GM12872 (cell line): ENCODE measurements at regions not wholly inside any gene's neighbourhood (a gene's known extent, or its start where the extent isn't known, plus 50 kb on each side); places are given as distances from the start of the nearest gene placed in this dataset.

Experiments
- TF ChIP-seq, protein P1 (sequence below): IDR thresholded peaks from 3 replicates; pipeline ENCODE4 v1.5.1; 2011; ENCODE audit warnings: low read depth, mild to moderate bottlenecking, low read length, moderate library complexity; ENCODE audit not compliant: insufficient read depth

DNA sequence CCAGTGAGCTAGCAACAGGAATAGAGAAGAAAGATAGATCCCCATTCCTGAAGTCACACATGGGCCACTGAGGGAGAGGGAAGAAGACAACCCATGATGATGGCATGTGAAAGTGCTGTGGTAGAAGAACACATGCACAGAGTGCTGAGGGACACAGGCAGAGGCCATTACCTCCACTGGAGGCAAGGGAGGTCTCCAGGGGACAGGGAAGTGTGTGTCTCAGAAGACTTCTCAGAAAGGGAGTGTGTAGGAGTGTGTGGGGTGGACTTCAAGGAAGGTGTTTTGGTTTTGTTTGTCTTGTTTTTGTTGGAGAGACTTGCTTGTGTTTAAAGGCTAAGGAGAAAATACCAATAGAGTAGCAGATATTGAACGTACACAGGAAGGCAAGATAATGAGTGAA is 77.0 kb upstream of the SMARCA2 start:
- TF ChIP-seq, protein P1, sequence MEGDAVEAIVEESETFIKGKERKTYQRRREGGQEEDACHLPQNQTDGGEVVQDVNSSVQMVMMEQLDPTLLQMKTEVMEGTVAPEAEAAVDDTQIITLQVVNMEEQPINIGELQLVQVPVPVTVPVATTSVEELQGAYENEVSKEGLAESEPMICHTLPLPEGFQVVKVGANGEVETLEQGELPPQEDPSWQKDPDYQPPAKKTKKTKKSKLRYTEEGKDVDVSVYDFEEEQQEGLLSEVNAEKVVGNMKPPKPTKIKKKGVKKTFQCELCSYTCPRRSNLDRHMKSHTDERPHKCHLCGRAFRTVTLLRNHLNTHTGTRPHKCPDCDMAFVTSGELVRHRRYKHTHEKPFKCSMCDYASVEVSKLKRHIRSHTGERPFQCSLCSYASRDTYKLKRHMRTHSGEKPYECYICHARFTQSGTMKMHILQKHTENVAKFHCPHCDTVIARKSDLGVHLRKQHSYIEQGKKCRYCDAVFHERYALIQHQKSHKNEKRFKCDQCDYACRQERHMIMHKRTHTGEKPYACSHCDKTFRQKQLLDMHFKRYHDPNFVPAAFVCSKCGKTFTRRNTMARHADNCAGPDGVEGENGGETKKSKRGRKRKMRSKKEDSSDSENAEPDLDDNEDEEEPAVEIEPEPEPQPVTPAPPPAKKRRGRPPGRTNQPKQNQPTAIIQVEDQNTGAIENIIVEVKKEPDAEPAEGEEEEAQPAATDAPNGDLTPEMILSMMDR: no peak

DNA sequence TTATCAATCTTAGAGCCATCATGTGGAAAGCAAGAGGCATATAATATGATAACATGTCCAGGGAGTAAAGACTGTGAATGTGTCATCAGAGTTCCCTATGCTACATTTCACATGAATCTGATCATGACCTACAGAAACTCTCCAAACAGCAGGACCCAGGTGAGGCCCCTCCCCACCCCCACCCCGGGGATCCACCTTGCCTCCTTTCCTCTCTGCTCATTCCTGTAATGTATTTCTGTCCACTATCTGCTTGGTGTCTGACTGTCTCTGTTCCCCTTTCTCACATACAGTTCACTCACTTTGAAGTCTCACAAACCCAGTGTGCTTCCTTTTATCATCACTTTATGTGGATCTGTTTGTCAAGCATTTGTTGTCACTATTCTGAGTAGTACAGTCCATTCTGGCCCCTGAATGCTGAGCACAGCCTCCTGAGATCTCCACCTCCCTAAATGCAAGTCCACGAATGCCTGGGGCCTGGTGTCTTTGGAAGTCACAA is 76.4 kb upstream of the SMARCA2 start:
- TF ChIP-seq, protein P1: no peak

DNA sequence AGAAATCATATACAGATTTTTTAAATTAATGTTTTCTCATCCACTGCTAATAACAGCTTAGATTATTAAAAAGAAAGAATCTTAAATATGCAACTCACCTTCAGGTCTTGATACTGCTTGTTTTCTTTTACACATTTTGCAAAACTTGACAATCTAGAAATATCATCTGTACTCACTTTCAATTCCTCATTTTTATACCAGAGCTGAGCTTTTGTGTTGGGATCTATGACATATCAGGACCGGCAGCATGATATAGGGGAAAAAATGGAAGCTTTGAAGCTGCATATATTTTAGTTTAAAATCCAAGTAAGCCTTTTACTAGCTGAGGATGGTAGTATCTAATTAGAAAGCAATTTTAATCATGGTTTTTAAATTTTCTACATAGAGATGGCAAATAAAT is 75.7 kb upstream of the SMARCA2 start:
- TF ChIP-seq, protein P1: no peak

- TF ChIP-seq, protein P1: peak; percentile 89
These were observed 75.2 kb upstream of the SMARCA2 start for GRCh38 chr9:1939926-1940368.

DNA sequence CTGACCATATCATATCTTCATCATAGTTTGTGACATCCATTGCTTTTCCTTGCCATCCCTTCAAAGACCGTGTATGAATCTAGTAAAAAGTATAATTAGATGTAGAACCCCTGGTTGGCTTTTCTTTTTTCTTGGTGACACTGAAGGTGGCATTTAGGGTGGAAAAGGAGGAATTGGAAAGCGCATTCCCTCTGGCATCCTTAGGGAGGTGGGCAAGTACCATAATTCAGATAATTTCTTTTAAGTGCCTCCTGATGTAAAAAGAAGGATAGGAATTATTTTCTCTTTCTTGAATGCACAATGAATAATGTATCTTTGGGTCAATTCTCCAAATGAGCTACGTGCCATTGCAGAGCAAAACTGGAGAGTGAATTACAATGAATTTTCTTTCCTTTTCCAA is 73.2 kb upstream of the SMARCA2 start:
- TF ChIP-seq, protein P1: no peak

DNA sequence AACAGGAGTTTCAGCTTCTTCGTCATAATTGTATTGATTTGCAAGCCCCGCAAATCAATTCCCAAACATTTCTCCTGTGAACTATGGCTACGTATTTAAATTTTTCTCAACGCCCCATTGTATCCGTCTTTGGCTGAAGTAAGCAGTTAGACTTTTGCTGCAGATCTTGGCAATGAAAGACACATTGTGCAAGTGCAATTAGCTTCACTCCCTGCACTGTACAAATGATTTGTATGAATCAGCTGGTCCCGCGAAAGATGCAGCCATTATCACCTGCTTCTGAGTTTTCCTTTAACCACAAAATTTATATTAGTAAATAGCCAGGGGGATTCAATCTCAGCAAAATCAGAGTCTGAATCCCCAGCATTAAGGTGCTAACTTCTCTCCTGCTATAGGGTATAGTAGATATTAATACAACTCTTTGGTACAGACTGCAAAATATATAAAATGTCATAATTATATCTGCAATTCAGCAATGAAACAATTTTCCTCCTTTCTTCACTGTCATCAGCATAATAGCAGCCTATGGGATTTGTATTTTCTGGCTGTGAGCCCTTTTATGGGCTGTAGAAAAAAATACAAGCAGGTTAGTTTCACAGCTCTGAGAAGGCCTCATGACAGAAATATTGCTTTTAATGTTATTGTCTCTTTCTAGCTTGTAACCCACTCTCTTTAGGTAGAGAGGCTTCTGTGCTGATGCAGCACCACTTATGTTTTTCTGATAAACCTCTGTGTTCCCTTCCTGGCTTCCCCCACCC is 68.4 kb upstream of the SMARCA2 start:
- TF ChIP-seq, protein P1: no peak

DNA sequence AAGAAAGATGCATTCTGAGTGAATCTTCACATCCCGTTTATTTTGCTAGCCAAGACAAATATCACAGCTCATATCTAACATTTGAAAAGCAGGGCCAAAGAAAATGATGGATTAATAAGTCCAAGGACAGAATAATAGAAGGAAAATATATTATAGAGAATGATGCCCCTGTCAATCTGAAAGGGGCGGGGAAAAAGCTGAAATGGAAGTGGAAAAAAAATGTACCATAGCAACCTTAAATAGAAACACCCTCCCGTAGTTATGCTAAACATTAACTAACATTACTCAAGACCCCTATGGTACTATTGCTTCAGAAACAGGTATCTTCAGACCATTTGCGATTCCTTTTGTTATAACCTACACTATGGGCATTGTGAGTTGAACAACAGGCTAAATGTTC is 67.7 kb upstream of the SMARCA2 start:
- TF ChIP-seq, protein P1: no peak
